H9 (cell line): ENCODE measurements at regions not wholly inside any gene's neighbourhood (a gene's known extent, or its start where the extent isn't known, plus 50 kb on each side); places are given as distances from the start of the nearest gene placed in this dataset.

Experiments
- DNase-seq: peaks from one replicate; pipeline ENCODE4 v3.0.0-alpha.2; 2017
- H2AFZ ChIP-seq: one replicate; pipeline ENCODE4 v1.6.1; 2013; ENCODE audit warnings: mild to moderate bottlenecking, low read length, control low read depth, moderate library complexity
- H2AK5ac ChIP-seq: 2 replicates; pipeline ENCODE4 v1.6.1; 2013; ENCODE audit warnings: low read length, control low read depth, mixed read lengths; ENCODE audit not compliant: insufficient read length
- H2BK120ac ChIP-seq: one replicate; pipeline ENCODE4 v1.6.1; 2013; ENCODE audit warnings: low read depth, mild to moderate bottlenecking, low read length, control low read depth, inconsistent platforms; ENCODE audit not compliant: poor library complexity, severe bottlenecking
- H2BK12ac ChIP-seq: 2 replicates; pipeline ENCODE4 v1.6.1; 2013; ENCODE audit warnings: low read length, control low read depth, mixed read lengths, low read depth; ENCODE audit not compliant: insufficient read length
- H2BK15ac ChIP-seq: 2 replicates; pipeline ENCODE4 v1.6.1; 2013; ENCODE audit warnings: low read depth, low read length, control low read depth
- H2BK20ac ChIP-seq: one replicate; pipeline ENCODE4 v1.6.1; 2013; ENCODE audit warnings: low read depth, mild to moderate bottlenecking, low read length, control low read depth, inconsistent platforms; ENCODE audit not compliant: poor library complexity, severe bottlenecking
- H2BK5ac ChIP-seq: 2 replicates; pipeline ENCODE4 v1.6.1; 2013; ENCODE audit warnings: low read length, control low read depth, mixed read lengths; ENCODE audit not compliant: insufficient read length
- H3K14ac ChIP-seq: 2 replicates; pipeline ENCODE4 v1.6.1; 2013; ENCODE audit warnings: low read length, control low read depth; ENCODE audit not compliant: insufficient read depth
- H3K18ac ChIP-seq: 2 replicates; pipeline ENCODE4 v1.6.1; 2013; ENCODE audit warnings: low read depth, mild to moderate bottlenecking, mixed read lengths, low read length, control low read depth; ENCODE audit not compliant: insufficient read length
- H3K23ac ChIP-seq: 2 replicates; pipeline ENCODE4 v1.6.1; 2013; ENCODE audit warnings: low read length, control low read depth, mixed read lengths, low read depth; ENCODE audit not compliant: insufficient read length
- H3K23me2 ChIP-seq: 2 replicates; pipeline ENCODE4 v1.6.1; 2013; ENCODE audit warnings: low read depth, mild to moderate bottlenecking, mixed read lengths, low read length, control low read depth; ENCODE audit not compliant: insufficient read length, poor library complexity, severe bottlenecking
- H3K27ac ChIP-seq: 2 replicates; pipeline ENCODE4 v1.5.1; 2013; ENCODE audit warnings: low read length, control low read depth, mixed read lengths, low read depth; ENCODE audit not compliant: insufficient read length
- H3K27me3 ChIP-seq: 2 replicates; pipeline ENCODE4 v1.6.1; 2013; ENCODE audit warnings: low read length, control low read depth, inconsistent platforms; ENCODE audit not compliant: insufficient read depth
- H3K4ac ChIP-seq: 2 replicates; pipeline ENCODE4 v1.6.1; 2013; ENCODE audit warnings: low read depth, mild to moderate bottlenecking, control low read depth, inconsistent platforms, low read length, moderate library complexity
- H3K4me1 ChIP-seq: 2 replicates; pipeline ENCODE4 v1.6.1; 2013; ENCODE audit warnings: low read length, control low read depth, inconsistent platforms; ENCODE audit not compliant: insufficient read depth
- H3K4me2 ChIP-seq: 2 replicates; pipeline ENCODE4 v1.6.1; 2013; ENCODE audit warnings: low read length, control low read depth, mixed read lengths; ENCODE audit not compliant: insufficient read length, insufficient read depth
- H3K56ac ChIP-seq: 2 replicates; pipeline ENCODE4 v1.6.1; 2013; ENCODE audit warnings: low read depth, mild to moderate bottlenecking, mixed read lengths, low read length, control low read depth; ENCODE audit not compliant: insufficient read length
- H3K79me1 ChIP-seq: 2 replicates; pipeline ENCODE4 v1.6.1; 2013; ENCODE audit warnings: low read depth, mild to moderate bottlenecking, moderate library complexity, low read length, control low read depth, inconsistent platforms; ENCODE audit not compliant: insufficient read depth, poor library complexity, severe bottlenecking
- H3K79me2 ChIP-seq: 2 replicates; pipeline ENCODE4 v1.6.1; 2013; ENCODE audit warnings: low read length, control low read depth, inconsistent platforms; ENCODE audit not compliant: insufficient read depth
- H3K9ac ChIP-seq: 2 replicates; pipeline ENCODE4 v1.6.1; 2013; ENCODE audit warnings: low read length, control low read depth, mixed read lengths; ENCODE audit not compliant: insufficient read length; ENCODE audit errors: extremely low read depth
- H3K9me3 ChIP-seq: one replicate; pipeline ENCODE4 v1.6.1; 2013; ENCODE audit warnings: low read depth, low read length, inconsistent platforms; ENCODE audit not compliant: control insufficient read depth
- H3T11ph ChIP-seq: one replicate; pipeline ENCODE4 v1.6.1; 2013; ENCODE audit warnings: mild to moderate bottlenecking, low read length, control low read depth, inconsistent platforms
- H4K20me1 ChIP-seq: one replicate; pipeline ENCODE4 v1.6.1; 2013; ENCODE audit not compliant: control insufficient read depth, insufficient read length, insufficient read depth
- H4K5ac ChIP-seq: 2 replicates; pipeline ENCODE4 v1.6.1; 2013; ENCODE audit warnings: low read depth, mild to moderate bottlenecking, mixed read lengths, low read length, control low read depth; ENCODE audit not compliant: insufficient read length
- H4K8ac ChIP-seq: replicated peaks from 2 replicates; pipeline ENCODE4 v1.6.1; 2013; ENCODE audit warnings: low read length, control low read depth, mixed read lengths, low read depth; ENCODE audit not compliant: insufficient read length
- H4K91ac ChIP-seq: 2 replicates; pipeline ENCODE4 v1.6.1; 2013; ENCODE audit warnings: low read depth, mild to moderate bottlenecking, moderate library complexity, mixed read lengths, low read length, control low read depth; ENCODE audit not compliant: insufficient read length
- H3K27ac Mint-ChIP-seq, 3 experiments: 2 replicates in 2 of 3; 3 replicates in 1 of 3; pipeline ENCODE4 v1.8.0; 2020 to 2021; ENCODE audit warnings: mixed read lengths in 3 of 3, mild to moderate bottlenecking in 1 of 3, moderate library complexity in 1 of 3
- H3K27me3 Mint-ChIP-seq: 2 replicates; pipeline ENCODE4 v1.8.0; 2021; ENCODE audit warnings: low read depth, mild to moderate bottlenecking, moderate library complexity, mixed read lengths
- H3K36me3 Mint-ChIP-seq, 3 experiments: 2 replicates in 2 of 3; 3 replicates in 1 of 3; pipeline ENCODE4 v1.8.0; 2020 to 2021; ENCODE audit warnings: low read depth in 3 of 3, mixed read lengths in 3 of 3; ENCODE audit not compliant: insufficient read depth in 1 of 3
- H3K4me1 Mint-ChIP-seq, 2 experiments: 2 replicates each; pipeline ENCODE4 v1.8.0; 2020; ENCODE audit warnings: mixed read lengths in 2 of 2
- H3K4me3 Mint-ChIP-seq, 2 experiments: 2 replicates in 1 of 2; 3 replicates in 1 of 2; pipeline ENCODE4 v1.8.0; 2020 to 2021; ENCODE audit warnings: mild to moderate bottlenecking in 2 of 2, mixed read lengths in 2 of 2, moderate library complexity in 1 of 2
- H3K9me3 Mint-ChIP-seq, 2 experiments: 2 replicates in 1 of 2; 3 replicates in 1 of 2; pipeline ENCODE4 v1.8.0; 2020; ENCODE audit warnings: mild to moderate bottlenecking in 2 of 2, mixed read lengths in 2 of 2, moderate library complexity in 1 of 2
- WGBS: extraction: QIAGEN DNeasy Blood & Tissue Kit; methylation state at CpG from one replicate; pipeline ENCODE4 v1.1.7; 2013; ENCODE audit warnings: missing lambda C conversion rate, low lambda C conversion rate, mixed read lengths; ENCODE audit not compliant: insufficient read length; ENCODE audit errors: extremely low coverage; 5-methylcytosine and 5-hydroxymethylcytosine counted together
- TF ChIP-seq, protein P1 (sequence below): fragments of 200-600 bp; sonication (generic); conservative IDR thresholded peaks from 3 replicates; pipeline ENCODE4 v1.8.0; 2021; ENCODE audit warnings: antibody characterized with exemption, mild to moderate bottlenecking

DNA sequence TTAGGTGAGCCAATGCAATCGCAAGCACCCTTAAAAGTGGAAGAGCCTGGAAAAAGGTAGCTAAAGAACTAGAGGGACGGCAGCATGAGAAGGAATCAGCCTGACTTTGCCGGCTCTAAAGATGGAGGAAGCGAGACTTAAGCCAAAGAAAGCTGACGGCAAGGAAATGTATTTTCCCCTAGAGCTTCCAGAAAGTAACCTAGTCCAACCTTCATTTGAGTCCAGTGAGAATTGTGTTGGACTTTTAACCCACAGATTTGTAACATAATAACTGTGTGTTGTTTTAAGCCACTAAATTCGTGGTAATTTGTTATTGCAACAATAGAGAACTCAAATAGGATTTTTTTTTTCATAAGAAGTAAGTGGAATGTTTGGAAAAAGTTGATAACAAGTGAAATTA, 212.7 kb upstream of the C1QTNF7 start:
- Histone ChIP-seq H3K4me2 (no peak overlapping the region), H3T11ph (no peak overlapping the region), H3K4me1 (no peaks in the 10 kb centered on the region), H3K14ac (no peak overlapping the region), H2BK12ac (no peak overlapping the region), H3K79me1 (no peaks in the 10 kb centered on the region), H3K4ac (no peak overlapping the region), H2BK15ac (no peak overlapping the region), H4K8ac (no peak overlapping the region), H3K27me3 (no peaks in the 10 kb centered on the region), H2BK20ac (no peak overlapping the region), H2AFZ (no peak overlapping the region), H3K23me2 (no peaks in the 10 kb centered on the region), H3K9me3 (no peaks in the 10 kb centered on the region), H3K79me2 (no peaks in the 10 kb centered on the region), H3K9ac (no peak overlapping the region), H4K20me1 (no peaks in the 10 kb centered on the region), H3K23ac (no peak overlapping the region), H3K18ac (no peak overlapping the region), H4K91ac (no peak overlapping the region), H2BK120ac (no peak overlapping the region), H3K56ac (no peak overlapping the region), H4K5ac (no peak overlapping the region), H2AK5ac (no peak overlapping the region), H3K27ac (no peak overlapping the region), H2BK5ac (no peak overlapping the region)
- Mint-ChIP-seq H3K4me1 (peaks cover 21 to 27% of the 10 kb centered on the region in 2 experiments), H3K4me3 (no peak overlapping the region), H3K27ac (no peak overlapping the region), H3K36me3 (no peaks in the 10 kb centered on the region), H3K9me3 (no peaks in the 10 kb centered on the region), H3K27me3 (no peaks in the 10 kb centered on the region)
- DNase-seq, result no peak
- no CpG with 5 or more reads among the region's 6 CpGs for WGBS
- TF ChIP-seq, protein P1, sequence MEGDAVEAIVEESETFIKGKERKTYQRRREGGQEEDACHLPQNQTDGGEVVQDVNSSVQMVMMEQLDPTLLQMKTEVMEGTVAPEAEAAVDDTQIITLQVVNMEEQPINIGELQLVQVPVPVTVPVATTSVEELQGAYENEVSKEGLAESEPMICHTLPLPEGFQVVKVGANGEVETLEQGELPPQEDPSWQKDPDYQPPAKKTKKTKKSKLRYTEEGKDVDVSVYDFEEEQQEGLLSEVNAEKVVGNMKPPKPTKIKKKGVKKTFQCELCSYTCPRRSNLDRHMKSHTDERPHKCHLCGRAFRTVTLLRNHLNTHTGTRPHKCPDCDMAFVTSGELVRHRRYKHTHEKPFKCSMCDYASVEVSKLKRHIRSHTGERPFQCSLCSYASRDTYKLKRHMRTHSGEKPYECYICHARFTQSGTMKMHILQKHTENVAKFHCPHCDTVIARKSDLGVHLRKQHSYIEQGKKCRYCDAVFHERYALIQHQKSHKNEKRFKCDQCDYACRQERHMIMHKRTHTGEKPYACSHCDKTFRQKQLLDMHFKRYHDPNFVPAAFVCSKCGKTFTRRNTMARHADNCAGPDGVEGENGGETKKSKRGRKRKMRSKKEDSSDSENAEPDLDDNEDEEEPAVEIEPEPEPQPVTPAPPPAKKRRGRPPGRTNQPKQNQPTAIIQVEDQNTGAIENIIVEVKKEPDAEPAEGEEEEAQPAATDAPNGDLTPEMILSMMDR, result no peak
